T-helper 17 cell (primary cell): ENCODE measurements at regions not wholly inside any gene's neighbourhood (a gene's known extent, or its start where the extent isn't known, plus 50 kb on each side); places are given as distances from the start of the nearest gene placed in this dataset.
"Not testable (repeated sequence)": the region's sequence is repeated elsewhere in the genome, so short reads cannot be mapped to it uniquely, and the experiment has no call there.

Experiments used
- ATAC-seq: fragments of 150-1000 bp; cut with Tn5 transposase; 2 replicates; pipeline ENCODE4 v1.10.0; 2021; ENCODE audit warnings: mild to moderate bottlenecking, moderate library complexity
- DNase-seq, 3 donors: peaks; one replicate each; pipeline versions ENCODE4 v3.0.0 to v3.0.0-alpha.2; 2020 to 2021
- H3K9me3 ChIP-seq: one replicate; pipeline ENCODE4 v1.7.0; 2013; ENCODE audit warnings: low read length, mild to moderate bottlenecking; ENCODE audit not compliant: control insufficient read depth, poor library complexity, severe bottlenecking
- H3K27ac Mint-ChIP-seq: one replicate; pipeline ENCODE4 v1.8.0; 2022; ENCODE audit warnings: mild to moderate bottlenecking, moderate library complexity, mixed read lengths
- H3K27me3 Mint-ChIP-seq: one replicate; pipeline ENCODE4 v1.8.0; 2022; ENCODE audit warnings: mixed read lengths
- H3K36me3 Mint-ChIP-seq: one replicate; pipeline ENCODE4 v1.8.0; 2022; ENCODE audit warnings: low read depth, mixed read lengths
- H3K4me1 Mint-ChIP-seq: one replicate; pipeline ENCODE4 v1.8.0; 2022; ENCODE audit warnings: mild to moderate bottlenecking, mixed read lengths
- H3K4me3 Mint-ChIP-seq: one replicate; pipeline ENCODE4 v1.8.0; 2022; ENCODE audit warnings: mild to moderate bottlenecking, moderate library complexity, mixed read lengths

DNA sequence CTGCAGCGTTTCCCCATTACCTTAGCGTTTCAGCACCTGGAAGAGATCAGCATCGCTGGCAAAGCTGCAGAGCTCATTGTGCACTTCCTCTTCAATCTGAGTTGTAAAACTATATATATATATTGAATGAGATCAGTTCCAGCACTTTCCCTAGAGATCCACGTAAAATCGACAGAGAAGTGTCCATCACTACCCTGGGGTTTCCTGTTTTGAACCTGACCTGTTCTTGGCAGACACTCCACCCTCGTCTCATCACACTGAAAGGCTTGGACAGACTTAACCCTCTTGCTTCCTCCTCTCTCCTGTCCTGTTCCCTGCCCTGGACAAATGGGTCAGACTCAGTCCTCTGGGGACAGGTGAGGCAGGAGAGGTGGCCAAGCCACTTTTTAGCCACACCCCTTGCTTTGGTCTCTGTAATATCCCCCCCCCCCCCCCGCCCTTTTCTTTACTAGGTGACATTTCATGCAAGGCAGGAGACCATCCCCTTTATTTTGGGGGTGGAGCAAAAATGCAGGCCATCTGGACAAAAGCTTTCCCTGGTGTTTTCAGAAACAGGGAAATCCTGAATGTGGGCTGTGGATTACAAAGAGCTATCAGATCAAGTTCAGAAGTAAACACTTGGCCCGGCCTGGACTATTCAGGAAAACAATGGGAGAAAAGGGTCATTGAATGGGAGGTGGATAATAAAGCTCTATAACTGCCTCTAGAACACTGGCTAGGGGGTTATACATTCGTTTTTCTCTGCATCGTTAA is 83.7 kb upstream of the KDM7A start:
- no peaks in the 10 kb centered on the region for H3K36me3 Mint-ChIP-seq
- no peak overlapping the region for H3K27ac Mint-ChIP-seq
- ATAC-seq = no peak
- no peaks in the 10 kb centered on the region for H3K9me3 ChIP-seq
- peaks cover 32% of the 10 kb centered on the region for H3K4me1 Mint-ChIP-seq
- no peaks in the 10 kb centered on the region for H3K27me3 Mint-ChIP-seq
- no peak overlapping the region for H3K4me3 Mint-ChIP-seq
- DNase-seq = no peak

DNA sequence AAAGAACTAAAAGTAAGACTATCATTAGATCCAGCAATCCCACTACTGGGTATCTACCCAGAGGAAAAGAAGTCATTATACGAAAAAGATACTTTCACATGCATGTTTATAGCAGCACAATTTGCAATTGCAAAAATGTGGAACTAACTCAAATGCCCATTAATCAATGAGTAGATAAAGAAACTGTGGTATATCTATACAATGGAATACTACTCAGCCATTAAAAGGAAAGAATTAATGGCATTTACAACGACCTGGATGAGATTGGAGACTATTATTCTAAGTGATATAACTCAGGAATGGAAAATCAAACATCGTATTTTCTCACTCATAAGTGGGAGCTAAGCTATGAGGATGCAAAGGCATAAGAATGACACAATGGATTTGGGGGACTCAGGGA is 80.5 kb upstream of the KDM7A start:
- H3K9me3 ChIP-seq, H3K27ac Mint-ChIP-seq, DNase-seq, H3K27me3 Mint-ChIP-seq, ATAC-seq, H3K4me3 Mint-ChIP-seq, H3K36me3 Mint-ChIP-seq: not testable (repeated sequence)
- H3K4me1 Mint-ChIP-seq = peaks cover 36% of the 10 kb centered on the region

DNA sequence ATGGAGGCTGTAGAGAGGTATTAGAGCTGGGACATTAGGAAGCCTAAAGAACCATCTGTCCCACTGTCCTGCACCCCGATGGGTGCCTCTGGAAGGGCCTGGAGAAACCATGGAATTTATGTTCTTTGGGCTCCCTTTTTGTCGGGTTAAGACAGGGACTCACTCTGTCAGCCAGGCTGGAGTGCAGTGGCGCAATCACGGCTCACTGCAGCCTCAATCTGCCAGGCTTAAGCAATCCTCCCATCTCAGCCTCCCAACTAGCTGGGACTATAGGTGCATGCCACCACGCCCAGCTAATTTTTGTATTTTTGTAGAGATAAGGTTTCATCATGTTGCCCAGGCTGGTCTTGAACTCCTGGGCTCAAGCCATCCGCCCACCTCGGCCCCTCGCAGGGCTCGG is 78.2 kb upstream of the KDM7A start:
- H3K4me3 Mint-ChIP-seq, H3K27ac Mint-ChIP-seq, H3K36me3 Mint-ChIP-seq, DNase-seq, H3K9me3 ChIP-seq, ATAC-seq, H3K27me3 Mint-ChIP-seq: not testable (repeated sequence)
- H3K4me1 Mint-ChIP-seq = peaks cover 27% of the 10 kb centered on the region

DNA sequence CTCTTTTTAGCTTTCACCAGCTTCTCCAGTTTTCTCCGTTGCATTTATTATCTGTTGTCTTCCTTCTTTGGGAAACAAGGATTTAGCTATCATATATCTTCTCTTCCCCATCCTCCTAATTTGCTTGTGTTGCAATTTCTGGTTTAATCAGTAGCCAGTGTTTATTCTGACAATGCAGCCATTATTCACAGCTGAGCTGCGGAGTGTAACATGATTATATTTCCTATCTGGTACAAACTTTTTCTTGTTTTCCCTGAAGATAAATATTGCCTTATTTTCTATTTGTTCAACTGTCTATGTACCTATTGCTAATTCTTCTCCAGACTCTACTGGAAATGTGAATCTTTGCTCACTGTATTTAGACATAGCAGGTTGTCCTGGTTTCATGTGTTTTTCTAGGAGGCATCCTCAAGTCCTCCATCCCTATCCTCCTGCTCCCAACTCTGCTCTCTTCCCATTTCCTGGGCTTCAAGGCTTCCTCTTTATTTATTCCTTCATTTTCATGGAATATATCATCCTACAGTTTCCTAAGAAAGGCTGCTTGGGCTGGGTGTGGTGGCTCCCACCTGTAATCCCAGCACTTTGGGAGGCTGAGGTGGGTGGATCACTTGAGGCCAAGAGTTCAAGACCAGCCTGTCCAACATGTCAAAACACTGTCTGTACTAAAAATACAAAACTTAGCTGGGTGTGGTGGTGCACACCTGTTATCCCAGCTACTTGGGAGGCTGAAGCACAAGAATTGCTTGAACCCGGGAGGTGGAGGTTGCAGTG is 72.4 kb upstream of the KDM7A start:
- peaks cover 20% of the 10 kb centered on the region for H3K4me1 Mint-ChIP-seq
- H3K4me3 Mint-ChIP-seq = no peak overlapping the region
- DNase-seq (no peak), ATAC-seq (no peak)
- H3K27ac Mint-ChIP-seq = no peak overlapping the region
- H3K9me3 ChIP-seq = no peaks in the 10 kb centered on the region
- no peaks in the 10 kb centered on the region for H3K36me3 Mint-ChIP-seq
- no peaks in the 10 kb centered on the region for H3K27me3 Mint-ChIP-seq

DNA sequence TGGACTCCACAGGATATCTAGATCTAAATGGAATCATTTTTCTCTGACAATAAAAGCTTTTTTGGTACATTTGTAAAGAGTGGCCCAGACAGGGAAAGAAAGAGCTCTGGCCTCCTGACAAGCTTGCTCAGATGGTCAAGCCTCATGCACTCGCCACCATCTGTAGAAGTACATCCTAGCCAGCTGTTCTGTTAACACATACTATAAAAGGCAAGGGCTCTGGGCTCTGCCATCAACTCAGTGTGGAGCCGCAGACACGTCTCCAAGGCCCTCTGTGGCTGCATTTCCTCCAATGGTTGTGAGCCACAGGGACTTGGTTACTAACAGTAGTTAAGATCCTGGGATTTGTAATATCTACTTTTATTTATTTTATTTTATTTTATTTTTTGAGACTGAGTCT is 70.8 kb upstream of the KDM7A start:
- Mint-ChIP-seq H3K27me3 (no peaks in the 10 kb centered on the region), H3K4me3 (no peak overlapping the region), H3K4me1 (peaks cover 10% of the 10 kb centered on the region), H3K27ac (no peak overlapping the region), H3K36me3 (no peaks in the 10 kb centered on the region)
- DNase-seq = no peak
- ATAC-seq = no peak
- H3K9me3 ChIP-seq = no peaks in the 10 kb centered on the region

DNA sequence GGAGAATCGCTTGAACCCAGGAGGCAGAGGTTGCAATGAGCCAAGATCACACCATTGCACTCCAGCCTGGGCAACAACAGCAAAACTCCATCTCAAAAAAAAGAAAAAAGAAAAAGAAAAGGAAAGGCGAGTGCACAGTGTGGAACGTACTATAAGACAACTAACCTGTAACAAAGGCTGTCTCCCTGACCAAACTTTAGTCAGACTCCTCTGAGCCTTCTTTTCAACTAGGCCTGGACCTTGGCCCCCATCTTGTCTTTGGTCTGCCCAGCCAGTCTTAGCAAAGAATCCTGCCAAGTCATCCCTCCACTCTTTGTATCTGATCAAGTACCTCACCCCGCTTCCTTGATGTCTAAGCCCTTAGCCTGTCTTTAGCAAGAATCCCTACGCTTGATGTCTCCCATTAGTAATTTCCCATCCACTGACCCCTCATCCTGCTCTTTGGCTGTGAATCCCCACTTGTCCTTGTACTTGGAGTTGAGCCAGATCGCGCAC is 68.9 kb upstream of the KDM7A start:
- ATAC-seq = no peak
- H3K27me3 Mint-ChIP-seq = no peaks in the 10 kb centered on the region
- no peak overlapping the region for H3K27ac Mint-ChIP-seq
- no peak overlapping the region for H3K4me3 Mint-ChIP-seq
- H3K4me1 Mint-ChIP-seq = peaks cover 8% of the 10 kb centered on the region
- no peaks in the 10 kb centered on the region for H3K36me3 Mint-ChIP-seq
- no peaks in the 10 kb centered on the region for H3K9me3 ChIP-seq
- no peak for DNase-seq

DNA sequence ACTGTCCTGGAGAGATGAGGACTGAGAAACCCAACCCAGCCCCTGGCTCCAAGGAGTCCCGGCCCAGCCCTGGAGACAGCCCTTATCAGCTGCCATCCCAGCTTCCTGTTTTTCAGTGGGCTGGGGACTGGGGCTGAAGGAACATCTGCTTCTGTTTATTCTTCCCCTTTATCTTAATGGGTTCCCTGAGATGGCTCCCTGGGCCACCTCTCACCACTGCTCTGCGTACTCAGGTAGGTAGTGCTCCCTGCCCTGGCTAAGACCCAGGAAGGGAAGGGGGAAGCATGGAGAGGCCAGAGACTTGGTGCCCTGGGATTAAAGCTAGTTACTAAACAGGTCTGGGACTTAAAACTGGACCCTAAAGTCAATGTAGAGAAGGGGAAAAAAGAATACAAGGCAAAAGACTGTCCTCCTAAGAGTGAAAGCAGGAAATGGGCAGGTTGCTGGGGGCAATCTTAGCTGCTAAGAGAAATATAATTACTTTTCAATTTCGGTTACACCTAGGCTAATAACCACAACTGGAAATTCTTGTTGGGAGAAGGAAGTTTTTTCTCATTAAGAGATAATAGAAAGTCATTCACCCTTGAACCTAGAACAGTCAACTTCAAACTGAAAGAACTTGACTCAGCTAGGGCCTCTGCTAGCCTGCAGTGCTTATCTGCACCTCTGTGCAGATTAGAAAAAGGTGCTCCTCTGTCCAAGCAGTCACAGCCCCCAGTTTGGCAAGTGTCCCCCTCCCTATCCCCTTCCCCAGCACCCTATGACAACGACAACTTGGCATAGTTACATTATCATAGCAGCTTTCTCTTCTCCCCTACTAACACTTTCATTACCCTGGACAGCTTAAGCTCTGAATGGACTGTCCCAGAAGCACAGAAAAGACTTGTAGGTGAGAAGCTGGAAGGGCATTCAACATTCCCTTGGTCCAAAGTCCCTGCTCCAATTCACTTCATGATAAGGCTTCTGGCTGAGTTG is 65.6 kb upstream of the KDM7A start:
- DNase-seq (no peak), ATAC-seq (no peak)
- Mint-ChIP-seq H3K36me3 (no peaks in the 10 kb centered on the region), H3K4me3 (no peak overlapping the region), H3K27me3 (no peaks in the 10 kb centered on the region), H3K27ac (no peak overlapping the region), H3K4me1 (peaks cover 9% of the 10 kb centered on the region)
- no peaks in the 10 kb centered on the region for H3K9me3 ChIP-seq

DNA sequence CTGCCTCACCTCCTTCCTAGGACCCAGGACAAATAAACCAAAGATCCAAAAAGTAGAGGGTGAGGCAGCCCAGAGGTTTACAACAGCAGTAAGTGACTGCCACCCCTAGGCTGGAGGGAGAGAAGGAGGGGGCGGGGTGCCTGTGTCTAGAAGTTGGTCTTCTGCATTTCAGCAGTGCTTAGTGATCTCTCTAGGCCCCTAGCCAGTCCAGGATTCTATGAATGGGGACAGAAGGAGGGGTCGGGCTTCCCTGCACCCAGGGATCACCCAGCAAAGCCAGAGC is 62.8 kb upstream of the KDM7A start:
- no peak for ATAC-seq
- H3K27me3 Mint-ChIP-seq = no peaks in the 10 kb centered on the region
- no peak overlapping the region for H3K27ac Mint-ChIP-seq
- no peaks in the 10 kb centered on the region for H3K9me3 ChIP-seq
- no peaks in the 10 kb centered on the region for H3K36me3 Mint-ChIP-seq
- H3K4me1 Mint-ChIP-seq = peaks cover 9% of the 10 kb centered on the region
- DNase-seq = no peak
- no peak overlapping the region for H3K4me3 Mint-ChIP-seq

DNA sequence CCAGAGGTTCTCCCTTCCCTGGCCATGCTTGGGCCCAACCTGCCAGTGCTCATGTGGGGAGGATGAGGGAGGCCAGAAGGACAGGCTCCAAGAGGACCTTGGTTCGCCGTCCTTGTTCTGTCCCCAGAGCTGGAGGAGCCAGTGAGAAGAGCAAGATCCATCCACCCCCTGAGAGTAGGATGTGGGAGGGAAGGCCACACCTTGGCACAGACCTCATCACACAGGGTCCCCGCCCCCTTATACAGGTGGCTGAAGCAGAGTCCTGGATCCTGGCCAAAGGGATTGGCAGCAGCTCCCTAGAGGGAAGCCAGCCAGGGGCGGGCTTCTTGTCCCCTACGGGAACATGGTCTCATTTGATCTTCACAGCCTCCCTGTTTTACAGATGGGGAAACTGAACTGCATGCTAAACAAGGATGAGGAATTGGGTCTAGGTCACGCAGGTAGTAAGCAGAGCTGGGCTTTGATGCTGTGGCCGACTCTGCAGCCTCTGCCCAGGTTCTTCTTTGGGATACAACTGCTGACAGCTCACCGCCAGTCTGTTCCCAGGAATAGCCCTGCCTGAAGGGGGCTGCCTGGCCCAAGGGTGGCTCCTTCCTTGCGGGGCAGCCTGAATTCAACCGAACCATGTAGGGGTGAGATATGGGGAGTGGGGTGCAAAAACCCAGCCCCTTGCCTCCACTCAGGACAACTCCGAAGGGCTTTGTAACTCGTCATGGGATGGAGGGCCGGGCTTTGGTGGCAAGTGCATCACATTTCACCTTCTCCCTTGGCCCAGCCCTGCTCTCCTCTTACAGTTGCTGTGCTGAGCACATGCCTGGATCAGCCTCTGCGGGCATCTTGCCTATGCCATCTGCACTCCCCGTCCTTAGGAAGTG is 62.2 kb upstream of the KDM7A start:
- H3K4me1 Mint-ChIP-seq = peaks cover 9% of the 10 kb centered on the region

DNA sequence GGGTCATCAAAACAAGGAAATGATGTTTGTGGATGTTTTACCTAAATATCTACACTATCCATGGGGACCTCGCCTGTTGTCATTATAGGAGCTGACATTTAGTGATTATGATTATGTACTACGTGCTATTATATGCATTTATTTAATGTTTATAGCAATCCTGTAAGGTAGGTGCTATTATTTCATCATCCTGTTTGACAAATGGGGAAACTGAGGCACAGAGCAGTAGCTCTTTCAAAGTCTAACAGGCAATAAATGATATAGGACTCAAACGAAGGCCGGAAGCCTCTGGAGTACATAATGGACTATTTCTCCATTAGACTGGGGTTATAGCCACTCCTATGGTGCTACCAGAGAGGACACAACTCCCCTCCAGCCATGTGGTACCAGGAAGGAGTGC is 60.6 kb upstream of the KDM7A start:
- H3K36me3 Mint-ChIP-seq = no peaks in the 10 kb centered on the region
- no peak overlapping the region for H3K4me3 Mint-ChIP-seq
- ATAC-seq = no peak
- no peaks in the 10 kb centered on the region for H3K27me3 Mint-ChIP-seq
- no peak for DNase-seq
- H3K27ac Mint-ChIP-seq = no peak overlapping the region
- peaks cover 10% of the 10 kb centered on the region for H3K4me1 Mint-ChIP-seq
- no peaks in the 10 kb centered on the region for H3K9me3 ChIP-seq

More for the DNA sequence above, 62.2 kb upstream of the KDM7A start:
- ATAC-seq (no peak), DNase-seq (no peak)
- no peak overlapping the region for H3K4me3 Mint-ChIP-seq
- H3K27ac Mint-ChIP-seq = no peak overlapping the region
- no peaks in the 10 kb centered on the region for H3K9me3 ChIP-seq
- no peaks in the 10 kb centered on the region for H3K27me3 Mint-ChIP-seq
- no peaks in the 10 kb centered on the region for H3K36me3 Mint-ChIP-seq

DNA sequence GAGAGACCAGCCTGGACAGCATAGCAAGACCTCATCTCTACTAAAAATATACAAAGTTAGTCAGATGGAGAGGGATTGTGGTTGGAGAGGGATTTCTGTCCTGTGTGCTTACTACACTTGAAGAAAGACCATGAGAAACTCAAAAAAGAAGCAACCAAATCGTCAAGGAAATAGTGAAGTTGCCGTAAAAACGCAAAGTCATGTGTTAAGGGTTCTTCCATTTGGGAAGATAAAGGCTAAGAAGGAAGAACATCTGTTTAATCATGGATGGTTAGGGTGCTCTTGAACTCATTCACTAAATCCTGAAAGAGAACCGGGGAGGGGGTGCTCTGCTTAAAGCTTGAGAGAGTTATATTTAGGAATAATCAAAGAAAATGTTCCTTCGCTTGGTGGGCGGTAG is 59.8 kb upstream of the KDM7A start:
- ATAC-seq = no peak
- no peaks in the 10 kb centered on the region for H3K27me3 Mint-ChIP-seq
- H3K27ac Mint-ChIP-seq = no peak overlapping the region
- no peaks in the 10 kb centered on the region for H3K36me3 Mint-ChIP-seq
- no peak for DNase-seq
- H3K9me3 ChIP-seq = no peaks in the 10 kb centered on the region
- H3K4me1 Mint-ChIP-seq = peaks cover 13% of the 10 kb centered on the region
- H3K4me3 Mint-ChIP-seq = no peak overlapping the region

DNA sequence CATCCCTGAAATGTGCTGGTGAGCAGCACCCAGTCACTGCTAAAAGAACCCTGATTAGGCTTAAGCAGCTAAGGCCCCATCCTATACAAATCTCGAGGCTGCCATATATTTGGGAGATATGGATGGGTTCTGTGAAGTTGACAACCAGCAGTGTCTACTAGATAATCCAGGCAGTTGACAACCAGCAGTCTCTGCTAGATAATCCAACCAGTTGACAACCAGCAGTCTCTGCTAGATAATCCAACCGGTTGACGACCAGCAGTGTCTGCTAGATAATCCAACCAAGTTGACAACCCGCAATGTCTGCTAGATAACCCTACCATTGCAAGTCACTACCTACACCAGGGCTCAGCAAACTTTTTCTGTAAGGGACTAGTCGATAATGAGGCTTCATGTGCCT is 58.3 kb upstream of the KDM7A start:
- no peaks in the 10 kb centered on the region for H3K9me3 ChIP-seq
- no peak overlapping the region for H3K4me3 Mint-ChIP-seq
- DNase-seq (no peak), ATAC-seq (no peak)
- no peak overlapping the region for H3K27ac Mint-ChIP-seq
- no peaks in the 10 kb centered on the region for H3K36me3 Mint-ChIP-seq
- no peaks in the 10 kb centered on the region for H3K27me3 Mint-ChIP-seq
- peaks cover 22% of the 10 kb centered on the region for H3K4me1 Mint-ChIP-seq
